ENCODE measurements at regions not wholly inside any gene's neighbourhood (a gene's known extent, or its start where the extent isn't known, plus 50 kb on each side); places are given as distances from the start of the nearest gene placed in this dataset.

DNA sequence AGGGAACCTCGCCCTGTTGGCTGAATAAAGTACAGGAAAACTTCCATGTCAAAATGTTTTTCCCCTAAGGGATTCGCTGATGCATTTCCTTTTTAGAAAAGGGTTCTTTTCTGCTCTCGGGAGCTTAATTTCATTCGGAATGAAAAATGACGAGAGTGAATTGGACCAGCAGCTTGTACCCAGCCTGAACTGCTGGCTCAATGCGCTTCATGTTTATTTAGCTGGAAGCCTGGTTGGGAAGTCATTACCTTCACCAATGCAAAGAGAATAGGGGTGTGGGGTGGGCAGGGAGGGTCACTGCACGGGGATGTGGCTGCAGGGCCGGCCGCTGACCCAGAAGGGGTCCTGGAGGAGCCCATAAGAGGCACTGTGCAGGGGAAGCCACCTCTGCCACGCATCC lies 207.7 kb downstream of the ENGASE start:
- no peak overlapping the region for H3K9ac ChIP-seq (ENCODE audit: low read depth, low read length)
- no peaks in the 10 kb centered on the region for H3K36me3 ChIP-seq (ENCODE audit: insufficient read depth, low read length)
- H3K4me2 ChIP-seq (ENCODE audit: low read length), result no peak overlapping the region
- no peaks in the 10 kb centered on the region for H3K4me1 ChIP-seq (ENCODE audit: control insufficient read depth, insufficient read depth, low read length)
- no peaks in the 10 kb centered on the region for H3K9me3 ChIP-seq (replicated peaks; ENCODE audit: low read length)
- H3K4me3 ChIP-seq (ENCODE audit: low read length), result no peak overlapping the region
- peaks cover 34% of the 10 kb centered on the region for H3K27me3 ChIP-seq (ENCODE audit: control insufficient read depth, insufficient read depth, low read length)

DNA sequence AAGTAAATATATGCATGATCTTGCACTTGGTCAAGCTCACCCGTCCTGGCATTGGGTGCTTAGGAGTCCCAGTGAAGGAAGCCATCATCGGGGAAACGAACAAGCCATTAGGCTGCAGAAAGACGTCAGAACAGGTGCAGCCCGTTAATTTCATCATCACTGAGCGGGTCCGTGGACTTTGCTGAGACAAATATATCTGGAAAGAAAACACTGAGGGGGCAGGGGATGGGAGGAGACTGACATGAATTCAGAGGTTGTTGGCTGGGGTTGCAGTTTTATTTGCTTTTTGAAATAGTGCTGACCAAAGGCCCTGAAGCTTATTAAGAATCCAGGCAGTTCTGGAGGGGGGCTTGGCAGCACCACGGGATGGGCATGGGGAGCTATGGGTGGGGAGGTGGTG lies 207.2 kb downstream of the ENGASE start:
- Histone ChIP-seq H3K27me3 (ENCODE audit: control insufficient read depth, insufficient read depth, low read length) (peaks cover 34% of the 10 kb centered on the region), H3K9me3 (replicated peaks; ENCODE audit: low read length) (no peaks in the 10 kb centered on the region)

DNA sequence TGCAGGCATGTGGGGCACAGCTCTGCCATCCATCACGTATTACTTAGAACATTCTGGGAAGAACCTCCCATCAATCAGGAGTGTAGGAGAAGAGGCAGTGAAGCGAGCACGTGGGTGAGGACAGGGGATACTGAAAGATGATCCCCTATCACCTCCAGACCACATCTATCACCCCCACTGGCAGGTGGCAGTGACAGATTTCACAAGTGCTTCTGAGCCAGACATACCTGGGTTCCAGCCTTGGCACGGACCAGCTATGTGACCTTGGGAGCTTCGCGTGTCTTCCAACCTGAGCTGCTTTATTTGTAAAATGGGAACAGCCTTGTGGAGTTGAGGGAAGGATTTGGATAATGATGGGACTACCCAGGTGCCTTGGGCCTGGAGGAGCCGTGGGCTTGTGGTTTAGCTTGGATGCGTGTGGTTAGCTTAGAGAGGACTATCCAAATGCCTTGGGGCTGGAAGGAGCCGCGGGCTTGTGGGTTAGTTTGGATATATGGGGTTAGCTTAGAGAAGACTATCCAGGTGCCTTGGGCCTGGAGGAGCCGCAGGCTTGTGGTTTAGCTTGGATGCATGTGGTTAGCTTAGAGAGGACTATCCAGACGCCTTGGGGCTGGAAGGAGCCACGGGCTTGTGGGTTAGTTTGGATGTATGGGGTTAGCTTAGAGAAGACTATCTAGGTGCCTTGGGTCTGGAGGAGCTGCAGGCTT lies 206.4 kb downstream of the ENGASE start:
- H3K36me3 ChIP-seq (ENCODE audit: insufficient read depth, low read length), result no peaks in the 10 kb centered on the region
- H3K4me2 ChIP-seq (ENCODE audit: low read length), result no peak overlapping the region
- no peak overlapping the region for H3K9ac ChIP-seq (ENCODE audit: low read depth, low read length)
- H3K9me3 ChIP-seq (replicated peaks; ENCODE audit: low read length), result no peaks in the 10 kb centered on the region
- peaks cover 30% of the 10 kb centered on the region for H3K27me3 ChIP-seq (ENCODE audit: control insufficient read depth, insufficient read depth, low read length)
- no peak overlapping the region for H3K4me3 ChIP-seq (ENCODE audit: low read length)
- no peaks in the 10 kb centered on the region for H3K4me1 ChIP-seq (ENCODE audit: control insufficient read depth, insufficient read depth, low read length)

More for the DNA sequence above, 207.2 kb downstream of the ENGASE start:
- Histone ChIP-seq H3K4me1 (ENCODE audit: control insufficient read depth, insufficient read depth, low read length) (no peaks in the 10 kb centered on the region), H3K36me3 (ENCODE audit: insufficient read depth, low read length) (no peaks in the 10 kb centered on the region), H3K9ac (ENCODE audit: low read depth, low read length) (no peak overlapping the region), H3K4me3 (ENCODE audit: low read length) (no peak overlapping the region), H3K4me2 (ENCODE audit: low read length) (no peak overlapping the region)

DNA sequence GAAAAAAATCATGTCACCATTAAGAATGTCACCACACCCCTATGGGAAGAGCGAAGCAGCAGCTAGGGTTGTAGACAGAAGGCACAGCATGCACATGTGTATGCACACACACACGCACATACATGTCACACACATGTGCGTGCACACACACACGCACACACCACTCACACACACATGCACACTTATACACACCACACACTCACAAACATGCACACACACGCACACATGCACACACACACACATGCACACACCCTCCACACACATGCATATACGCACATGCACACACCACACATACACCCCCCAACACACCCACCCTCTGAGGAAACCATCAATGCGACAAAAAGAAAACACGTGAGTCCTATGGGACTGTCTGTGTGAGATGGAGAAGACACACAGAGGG lies 205.4 kb downstream of the ENGASE start:
- no peak overlapping the region for H3K4me2 ChIP-seq (ENCODE audit: low read length)
- no peaks in the 10 kb centered on the region for H3K36me3 ChIP-seq (ENCODE audit: insufficient read depth, low read length)
- H3K4me3 ChIP-seq (ENCODE audit: low read length), result no peak overlapping the region
- H3K9me3 ChIP-seq (replicated peaks; ENCODE audit: low read length), result no peaks in the 10 kb centered on the region
- H3K9ac ChIP-seq (ENCODE audit: low read depth, low read length), result no peak overlapping the region
- H3K4me1 ChIP-seq (ENCODE audit: control insufficient read depth, insufficient read depth, low read length), result no peaks in the 10 kb centered on the region
- peaks cover 29% of the 10 kb centered on the region for H3K27me3 ChIP-seq (ENCODE audit: control insufficient read depth, insufficient read depth, low read length)

DNA sequence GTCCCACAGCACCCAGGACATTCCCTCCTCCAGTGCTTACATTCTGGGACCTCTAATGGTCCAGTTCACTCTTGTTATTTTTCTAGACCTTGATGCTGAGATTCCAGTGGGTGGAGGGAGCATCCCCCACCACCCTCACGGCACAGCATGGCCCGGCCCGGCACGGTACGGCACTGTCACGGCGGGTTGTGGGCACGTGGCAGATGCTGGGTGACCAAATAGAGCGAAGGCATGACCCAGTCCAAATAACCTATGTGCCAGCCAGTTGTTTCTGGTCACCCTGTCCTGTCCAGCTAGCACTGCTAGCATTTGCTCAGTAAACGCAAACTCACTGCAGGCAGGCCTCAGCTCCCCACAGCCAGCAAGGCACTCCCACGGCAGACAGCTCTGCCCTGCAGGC lies 204.7 kb downstream of the ENGASE start:
- no peak overlapping the region for H3K4me3 ChIP-seq (ENCODE audit: low read length)
- H3K9ac ChIP-seq (ENCODE audit: low read depth, low read length), result no peak overlapping the region
- H3K36me3 ChIP-seq (ENCODE audit: insufficient read depth, low read length), result no peaks in the 10 kb centered on the region
- no peaks in the 10 kb centered on the region for H3K9me3 ChIP-seq (replicated peaks; ENCODE audit: low read length)
- H3K27me3 ChIP-seq (ENCODE audit: control insufficient read depth, insufficient read depth, low read length), result peaks cover 27% of the 10 kb centered on the region
- H3K4me1 ChIP-seq (ENCODE audit: control insufficient read depth, insufficient read depth, low read length), result no peaks in the 10 kb centered on the region
- no peak overlapping the region for H3K4me2 ChIP-seq (ENCODE audit: low read length)

DNA sequence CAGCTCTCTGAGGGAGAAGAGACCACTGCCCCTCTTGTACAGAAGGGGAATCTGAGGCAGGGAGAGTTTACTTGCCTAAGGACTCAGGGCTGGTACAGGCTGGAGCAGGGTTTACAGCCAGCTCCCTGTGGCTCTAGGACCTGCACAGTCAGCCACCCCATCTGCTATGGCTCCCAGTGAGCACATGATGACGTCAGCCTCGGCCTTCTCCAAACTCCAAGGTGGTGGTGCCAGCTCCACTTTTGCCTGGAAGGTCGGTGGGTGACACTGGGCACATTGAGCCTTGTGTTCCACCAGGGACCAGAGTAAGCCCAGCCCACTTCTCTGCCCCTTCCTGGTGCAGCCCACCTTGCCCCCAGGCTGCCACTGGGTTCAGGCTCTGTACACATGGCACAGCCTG lies 202.2 kb downstream of the ENGASE start:
- Histone ChIP-seq H3K4me3 (ENCODE audit: low read length) (no peak overlapping the region), H3K4me2 (ENCODE audit: low read length) (no peak overlapping the region), H3K36me3 (ENCODE audit: insufficient read depth, low read length) (no peaks in the 10 kb centered on the region), H3K9ac (ENCODE audit: low read depth, low read length) (no peak overlapping the region), H3K4me1 (ENCODE audit: control insufficient read depth, insufficient read depth, low read length) (no peaks in the 10 kb centered on the region), H3K9me3 (replicated peaks; ENCODE audit: low read length) (no peaks in the 10 kb centered on the region), H3K27me3 (ENCODE audit: control insufficient read depth, insufficient read depth, low read length) (peaks cover 27% of the 10 kb centered on the region)

DNA sequence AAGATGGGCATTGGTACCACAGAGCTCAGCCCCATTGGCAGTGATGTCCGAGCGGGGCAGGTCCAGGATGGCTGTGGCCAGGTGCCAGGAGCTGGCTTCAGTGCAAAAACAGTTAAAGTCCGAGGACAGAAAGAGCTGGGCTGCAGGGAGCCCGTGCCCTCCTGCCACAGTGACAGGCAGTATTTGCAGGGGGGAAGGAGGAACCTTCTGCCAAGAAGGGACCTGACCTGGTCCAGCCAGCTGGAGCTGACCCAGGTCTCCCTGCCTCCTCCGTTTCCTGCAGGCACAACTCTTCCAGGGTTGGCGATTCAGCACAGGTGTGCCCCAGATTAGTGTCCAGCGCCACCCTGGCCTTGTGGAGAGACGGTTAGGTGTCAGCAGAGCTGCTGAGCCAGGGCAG lies 199.0 kb downstream of the ENGASE start:
- Histone ChIP-seq H3K27me3 (ENCODE audit: control insufficient read depth, insufficient read depth, low read length) (peaks cover 42% of the 10 kb centered on the region), H3K4me1 (ENCODE audit: control insufficient read depth, insufficient read depth, low read length) (no peaks in the 10 kb centered on the region), H3K4me2 (ENCODE audit: low read length) (no peak overlapping the region), H3K36me3 (ENCODE audit: insufficient read depth, low read length) (no peaks in the 10 kb centered on the region), H3K4me3 (ENCODE audit: low read length) (no peak overlapping the region), H3K9ac (ENCODE audit: low read depth, low read length) (no peak overlapping the region), H3K9me3 (replicated peaks; ENCODE audit: low read length) (no peaks in the 10 kb centered on the region)

DNA sequence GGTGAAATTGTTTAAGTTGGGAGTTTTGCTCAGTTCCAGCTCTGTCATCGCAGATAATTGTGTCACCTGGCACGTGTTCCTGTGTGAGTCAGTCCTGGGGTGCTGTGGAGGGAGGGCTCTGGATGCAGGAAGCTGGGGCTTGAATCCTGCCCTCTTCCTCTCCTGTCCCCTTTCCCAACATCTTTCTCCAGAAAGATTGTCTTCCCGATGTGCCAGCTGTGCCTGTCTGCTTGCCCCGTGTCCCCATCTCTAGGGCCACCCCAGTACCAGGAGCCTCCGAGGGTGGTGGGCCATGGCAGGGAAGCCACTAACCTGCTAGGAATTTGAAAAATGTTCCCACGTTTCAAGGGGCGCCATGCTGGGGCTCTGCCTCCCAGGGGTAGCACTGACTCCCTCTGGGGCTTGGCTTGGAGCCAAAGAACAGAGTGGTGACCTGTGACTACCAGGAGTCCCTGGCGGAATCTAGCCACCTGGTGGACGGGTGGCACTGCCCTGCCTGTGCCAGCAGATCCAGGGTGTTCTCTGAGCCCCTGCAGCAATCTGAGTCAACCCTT lies 198.1 kb downstream of the ENGASE start:
- Histone ChIP-seq H3K9ac (ENCODE audit: low read depth, low read length) (no peak overlapping the region), H3K4me2 (ENCODE audit: low read length) (no peak overlapping the region), H3K36me3 (ENCODE audit: insufficient read depth, low read length) (no peaks in the 10 kb centered on the region), H3K4me1 (ENCODE audit: control insufficient read depth, insufficient read depth, low read length) (no peaks in the 10 kb centered on the region), H3K27me3 (ENCODE audit: control insufficient read depth, insufficient read depth, low read length) (peaks cover 40% of the 10 kb centered on the region), H3K9me3 (replicated peaks; ENCODE audit: low read length) (no peaks in the 10 kb centered on the region), H3K4me3 (ENCODE audit: low read length) (no peak overlapping the region)

DNA sequence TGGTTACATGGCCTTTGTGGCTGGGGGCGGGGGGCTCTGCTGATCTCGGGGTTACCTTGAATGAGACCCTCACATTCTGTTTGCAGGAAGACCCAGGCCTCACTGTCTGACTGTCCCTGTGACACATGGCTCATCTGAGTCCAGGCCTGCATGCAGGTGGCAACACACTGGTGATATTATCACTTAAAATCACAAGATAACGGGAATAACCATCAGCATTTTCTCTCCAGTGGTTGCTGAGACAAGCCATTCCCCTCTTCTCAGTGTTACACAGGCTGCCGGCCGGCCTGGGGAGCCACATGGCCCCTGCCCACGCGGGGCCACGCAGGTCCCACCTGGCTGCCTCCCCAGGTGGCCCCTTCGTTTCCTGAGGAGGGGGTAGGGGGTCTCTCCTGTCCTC lies 197.6 kb downstream of the ENGASE start:
- H3K4me1 ChIP-seq (ENCODE audit: control insufficient read depth, insufficient read depth, low read length), result no peaks in the 10 kb centered on the region
- H3K36me3 ChIP-seq (ENCODE audit: insufficient read depth, low read length), result no peaks in the 10 kb centered on the region
- H3K27me3 ChIP-seq (ENCODE audit: control insufficient read depth, insufficient read depth, low read length), result peaks cover 40% of the 10 kb centered on the region
- no peak overlapping the region for H3K4me3 ChIP-seq (ENCODE audit: low read length)
- H3K4me2 ChIP-seq (ENCODE audit: low read length), result no peak overlapping the region
- no peaks in the 10 kb centered on the region for H3K9me3 ChIP-seq (replicated peaks; ENCODE audit: low read length)
- no peak overlapping the region for H3K9ac ChIP-seq (ENCODE audit: low read depth, low read length)

DNA sequence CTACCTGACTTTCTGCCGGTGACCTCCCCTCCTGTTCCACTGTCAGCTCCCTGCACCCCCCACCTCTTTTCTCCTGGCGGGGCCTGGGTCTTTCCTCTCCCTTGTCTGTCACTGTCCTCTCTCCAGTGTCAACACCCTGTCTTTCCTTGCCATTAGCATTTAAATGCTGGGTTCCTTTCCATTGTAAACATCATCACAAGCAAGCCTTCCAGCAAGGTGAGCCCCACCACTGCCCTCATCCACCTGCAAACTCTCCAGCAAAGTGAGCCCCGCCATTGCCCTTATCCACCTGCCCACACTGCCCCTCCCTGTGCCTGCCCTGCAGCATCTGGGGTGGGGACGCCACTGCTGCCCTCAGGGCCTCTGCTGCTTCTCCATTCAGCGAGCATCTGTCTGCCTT lies 195.0 kb downstream of the ENGASE start:
- Histone ChIP-seq H3K27me3 (ENCODE audit: control insufficient read depth, insufficient read depth, low read length) (peaks cover 60% of the 10 kb centered on the region), H3K4me1 (ENCODE audit: control insufficient read depth, insufficient read depth, low read length) (no peaks in the 10 kb centered on the region)

DNA sequence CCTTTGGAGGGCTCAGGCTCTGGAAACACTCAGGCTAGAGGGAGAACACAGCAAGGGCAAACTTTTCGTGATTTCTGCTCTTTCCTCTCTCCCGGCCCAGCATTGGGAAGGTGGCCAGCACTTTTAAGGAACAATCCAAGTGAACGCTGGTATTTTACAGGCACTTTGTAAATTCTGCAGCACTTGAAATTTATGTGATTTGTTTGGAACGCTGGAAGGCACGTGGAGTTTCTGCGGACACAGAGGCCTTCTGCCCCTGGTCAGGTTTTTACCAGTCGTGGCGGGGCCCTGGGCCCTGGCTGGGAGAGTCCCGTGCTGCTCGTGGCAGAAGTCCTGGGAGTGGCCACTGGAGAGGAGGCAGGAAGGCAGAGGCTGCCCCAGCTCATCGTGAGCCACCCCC lies 188.6 kb downstream of the ENGASE start:
- no peak overlapping the region for H3K4me2 ChIP-seq (ENCODE audit: low read length)
- no peaks in the 10 kb centered on the region for H3K36me3 ChIP-seq (ENCODE audit: insufficient read depth, low read length)
- H3K9me3 ChIP-seq (replicated peaks; ENCODE audit: low read length), result no peaks in the 10 kb centered on the region
- H3K27me3 ChIP-seq (ENCODE audit: control insufficient read depth, insufficient read depth, low read length), result peaks cover 70% of the 10 kb centered on the region
- H3K4me1 ChIP-seq (ENCODE audit: control insufficient read depth, insufficient read depth, low read length), result no peaks in the 10 kb centered on the region
- no peak overlapping the region for H3K9ac ChIP-seq (ENCODE audit: low read depth, low read length)
- H3K4me3 ChIP-seq (ENCODE audit: low read length), result no peak overlapping the region

More for the DNA sequence above, 195.0 kb downstream of the ENGASE start:
- no peak overlapping the region for H3K4me3 ChIP-seq (ENCODE audit: low read length)
- H3K9ac ChIP-seq (ENCODE audit: low read depth, low read length), result no peak overlapping the region
- no peaks in the 10 kb centered on the region for H3K9me3 ChIP-seq (replicated peaks; ENCODE audit: low read length)
- H3K4me2 ChIP-seq (ENCODE audit: low read length), result no peak overlapping the region
- H3K36me3 ChIP-seq (ENCODE audit: insufficient read depth, low read length), result no peaks in the 10 kb centered on the region

DNA sequence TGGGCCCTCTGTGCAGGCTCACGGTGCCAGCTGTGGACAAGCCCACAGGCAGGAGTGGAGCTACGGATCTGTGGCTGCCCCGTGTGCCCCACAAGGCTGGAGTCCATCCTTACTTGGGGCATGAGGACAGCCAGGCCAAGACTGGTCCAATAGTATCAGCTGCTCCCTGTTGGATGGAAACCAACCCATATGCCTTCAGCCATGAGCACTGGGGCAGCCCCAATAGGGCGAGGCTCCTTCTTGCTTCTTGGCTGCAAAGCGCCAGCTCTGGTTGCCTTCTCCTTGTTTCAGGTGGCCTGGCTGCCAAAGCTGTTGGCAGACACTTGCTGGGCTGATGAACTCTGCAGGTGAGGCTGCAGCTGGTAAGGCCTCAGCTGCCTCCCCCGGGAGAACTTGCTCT lies 188.0 kb downstream of the ENGASE start:
- peaks cover 71% of the 10 kb centered on the region for H3K27me3 ChIP-seq (ENCODE audit: control insufficient read depth, insufficient read depth, low read length)
- no peak overlapping the region for H3K9ac ChIP-seq (ENCODE audit: low read depth, low read length)
- no peak overlapping the region for H3K4me2 ChIP-seq (ENCODE audit: low read length)
- no peaks in the 10 kb centered on the region for H3K9me3 ChIP-seq (replicated peaks; ENCODE audit: low read length)
- no peak overlapping the region for H3K4me3 ChIP-seq (ENCODE audit: low read length)
- no peaks in the 10 kb centered on the region for H3K36me3 ChIP-seq (ENCODE audit: insufficient read depth, low read length)
- H3K4me1 ChIP-seq (ENCODE audit: control insufficient read depth, insufficient read depth, low read length), result no peaks in the 10 kb centered on the region
